Trophoblast cell (in vitro differentiated cells and primary cell): ENCODE measurements at regions not wholly inside any gene's neighbourhood (a gene's known extent, or its start where the extent isn't known, plus 50 kb on each side); places are given as distances from the start of the nearest gene placed in this dataset.

Experiments used
- DNase-seq, 2 donors: peaks; one replicate each; pipeline ENCODE4 v3.0.0-alpha.2; 2016
- H2AFZ ChIP-seq: 2 replicates; pipeline ENCODE4 v1.6.1; 2013; ENCODE audit warnings: low read length, moderate library complexity, mild to moderate bottlenecking; ENCODE audit not compliant: insufficient read depth, poor library complexity
- H2AK5ac ChIP-seq: 2 replicates; pipeline ENCODE4 v1.6.1; 2013; ENCODE audit warnings: mild to moderate bottlenecking, low read length
- H2BK120ac ChIP-seq: 2 replicates; pipeline ENCODE4 v1.6.1; 2013; ENCODE audit warnings: low read length, mild to moderate bottlenecking, moderate library complexity; ENCODE audit not compliant: insufficient read depth, poor library complexity
- H2BK12ac ChIP-seq: 2 replicates; pipeline ENCODE4 v1.6.1; 2013; ENCODE audit warnings: mild to moderate bottlenecking, low read length, moderate library complexity
- H2BK5ac ChIP-seq: 2 replicates; pipeline ENCODE4 v1.6.1; 2013; ENCODE audit warnings: low read length, low read depth, moderate library complexity, mild to moderate bottlenecking; ENCODE audit not compliant: poor library complexity
- H3K14ac ChIP-seq: 2 replicates; pipeline ENCODE4 v1.6.1; 2013; ENCODE audit warnings: mild to moderate bottlenecking, low read length
- H3K18ac ChIP-seq: 2 replicates; pipeline ENCODE4 v1.6.1; 2013; ENCODE audit warnings: mild to moderate bottlenecking, low read length
- H3K23ac ChIP-seq: 2 replicates; pipeline ENCODE4 v1.6.1; 2013; ENCODE audit warnings: low read length
- H3K27ac ChIP-seq: 2 replicates; pipeline ENCODE4 v1.5.1; 2013; ENCODE audit warnings: low read depth, mild to moderate bottlenecking, inconsistent platforms, low read length, moderate library complexity
- H3K27me3 ChIP-seq: 2 replicates; pipeline ENCODE4 v1.6.1; 2013; ENCODE audit warnings: inconsistent platforms, mild to moderate bottlenecking, low read length, moderate library complexity; ENCODE audit not compliant: insufficient read depth
- H3K36me3 ChIP-seq, 2 experiments: 1 replicate in 1 of 2; 2 replicates in 1 of 2; pipeline ENCODE4 v1.6.1; 2013; ENCODE audit warnings: low read length in 2 of 2, mild to moderate bottlenecking in 2 of 2, moderate library complexity in 1 of 2; ENCODE audit not compliant: insufficient read depth in 2 of 2, control insufficient read depth in 1 of 2
- H3K4ac ChIP-seq: 2 replicates; pipeline ENCODE4 v1.6.1; 2013; ENCODE audit warnings: low read depth, mild to moderate bottlenecking, low read length, moderate library complexity
- H3K4me1 ChIP-seq, 2 experiments: 1 replicate in 1 of 2; 2 replicates in 1 of 2; pipeline ENCODE4 v1.6.1; 2013; ENCODE audit warnings: low read length in 2 of 2, mild to moderate bottlenecking in 2 of 2, moderate library complexity in 1 of 2; ENCODE audit not compliant: insufficient read depth in 2 of 2, control insufficient read depth in 1 of 2
- H3K4me2 ChIP-seq: 2 replicates; pipeline ENCODE4 v1.6.1; 2013; ENCODE audit warnings: inconsistent platforms, mild to moderate bottlenecking, low read length, moderate library complexity
- H3K4me3 ChIP-seq: 2 replicates; pipeline ENCODE4 v1.5.1; 2013; ENCODE audit warnings: mild to moderate bottlenecking, low read depth, low read length, inconsistent platforms
- H3K79me1 ChIP-seq: one replicate; pipeline ENCODE4 v1.6.1; 2013; ENCODE audit warnings: low read length
- H3K79me2 ChIP-seq: 2 replicates; pipeline ENCODE4 v1.6.1; 2013; ENCODE audit warnings: low read length, mild to moderate bottlenecking; ENCODE audit not compliant: control insufficient read depth, insufficient read depth, poor library complexity
- H3K9ac ChIP-seq: 2 replicates; pipeline ENCODE4 v1.6.1; 2013; ENCODE audit warnings: mild to moderate bottlenecking, low read length
- H3K9me3 ChIP-seq: 2 replicates; pipeline ENCODE4 v1.6.1; 2013; ENCODE audit warnings: low read depth, mild to moderate bottlenecking, control low read depth, inconsistent platforms, low read length; ENCODE audit not compliant: insufficient read depth
- H4K12ac ChIP-seq: 2 replicates; pipeline ENCODE4 v1.6.1; 2013; ENCODE audit warnings: low read depth, mild to moderate bottlenecking, low read length, moderate library complexity
- H4K8ac ChIP-seq: 2 replicates; pipeline ENCODE4 v1.6.1; 2013; ENCODE audit warnings: low read depth, mild to moderate bottlenecking, low read length, moderate library complexity
- H4K91ac ChIP-seq: one replicate; pipeline ENCODE4 v1.6.1; 2013; ENCODE audit warnings: low read depth, mild to moderate bottlenecking, low read length, moderate library complexity
- WGBS: extraction: QIAGEN DNeasy Blood & Tissue Kit; methylation state at CpG from one replicate; pipeline ENCODE4 v1.1.7; 2013; ENCODE audit warnings: missing lambda C conversion rate; ENCODE audit not compliant: insufficient read length, insufficient coverage; ENCODE audit errors: extremely low coverage; 5-methylcytosine and 5-hydroxymethylcytosine counted together

- Histone ChIP-seq H3K4me1 (peaks cover 0 to 1% of the 10 kb centered on the region in 2 experiments), H2AFZ (no peak overlapping the region), H4K12ac (no peak overlapping the region), H3K79me1 (no peaks in the 10 kb centered on the region), H2BK120ac (no peak overlapping the region), H3K9ac (no peak overlapping the region), H2BK12ac (no peak overlapping the region), H3K18ac (no peak overlapping the region), H4K8ac (no peak overlapping the region), H3K4ac (no peak overlapping the region), H2AK5ac (no peak overlapping the region), H3K79me2 (no peaks in the 10 kb centered on the region), H3K23ac (no peak overlapping the region), H3K27ac (no peak overlapping the region), H3K9me3 (no peaks in the 10 kb centered on the region), H2BK5ac (no peak overlapping the region), H3K4me2 (no peak overlapping the region), H3K4me3 (no peak overlapping the region), H3K27me3 (no peaks in the 10 kb centered on the region), H3K36me3 (no peaks in the 10 kb centered on the region), H3K14ac (no peak overlapping the region), H4K91ac (peak overlapping the region; percentile 51)
- DNase-seq: peak in 1 of 2 donors; percentile 44
- WGBS: no CpG with 5 or more reads among the region's 1 CpG
These were observed 672.8 kb downstream of the LMO4 start for GRCh38 chr1:88001460-88001859.

GRCh38 chr1:88003255-88003654, 674.6 kb downstream of the LMO4 start:
- H3K4me1 ChIP-seq: peaks cover 0 to 1% of the 10 kb centered on the region in 2 experiments
- H3K79me1 ChIP-seq: no peaks in the 10 kb centered on the region
- H2BK120ac ChIP-seq: no peak overlapping the region
- H3K36me3 ChIP-seq: no peaks in the 10 kb centered on the region
- no peak overlapping the region for H3K4ac ChIP-seq
- no peak overlapping the region for H3K9ac ChIP-seq
- no peaks in the 10 kb centered on the region for H3K79me2 ChIP-seq
- H3K14ac ChIP-seq: no peak overlapping the region
- H4K12ac ChIP-seq: no peak overlapping the region
- H2BK5ac ChIP-seq: no peak overlapping the region
- no peak overlapping the region for H2AK5ac ChIP-seq
- no peak overlapping the region for H3K23ac ChIP-seq
- H4K91ac ChIP-seq: no peak overlapping the region
- no CpG with 5 or more reads among the region's 2 CpGs for WGBS
- H3K27ac ChIP-seq: no peak overlapping the region
- H3K4me3 ChIP-seq: no peak overlapping the region
- H2AFZ ChIP-seq: no peak overlapping the region
- DNase-seq: no peak
- H3K18ac ChIP-seq: no peak overlapping the region
- H3K9me3 ChIP-seq: no peaks in the 10 kb centered on the region
- H3K4me2 ChIP-seq: no peak overlapping the region
- no peak overlapping the region for H2BK12ac ChIP-seq
- no peak overlapping the region for H4K8ac ChIP-seq
- no peaks in the 10 kb centered on the region for H3K27me3 ChIP-seq

- H3K9me3 ChIP-seq: no peaks in the 10 kb centered on the region
- no peak overlapping the region for H3K4me3 ChIP-seq
- H4K91ac ChIP-seq: no peak overlapping the region
- H4K12ac ChIP-seq: no peak overlapping the region
- H3K79me1 ChIP-seq: no peaks in the 10 kb centered on the region
- no peaks in the 10 kb centered on the region for H3K4me1 ChIP-seq
- H2AK5ac ChIP-seq: no peak overlapping the region
- no peak overlapping the region for H3K18ac ChIP-seq
- H4K8ac ChIP-seq: no peak overlapping the region
- no peak overlapping the region for H3K27ac ChIP-seq
- H2BK5ac ChIP-seq: no peak overlapping the region
- WGBS: no CpG with 5 or more reads among the region's 1 CpG
- no peak overlapping the region for H2BK120ac ChIP-seq
- H2AFZ ChIP-seq: no peak overlapping the region
- no peak overlapping the region for H3K9ac ChIP-seq
- no peak overlapping the region for H3K4ac ChIP-seq
- H3K27me3 ChIP-seq: no peaks in the 10 kb centered on the region
- H3K14ac ChIP-seq: no peak overlapping the region
- H3K23ac ChIP-seq: no peak overlapping the region
- no peak overlapping the region for H2BK12ac ChIP-seq
- no peaks in the 10 kb centered on the region for H3K36me3 ChIP-seq
- H3K79me2 ChIP-seq: no peaks in the 10 kb centered on the region
- no peak for DNase-seq
- H3K4me2 ChIP-seq: no peak overlapping the region
These were observed 674.2 kb upstream of the PKN2 start for GRCh38 chr1:88009916-88010315.

- no peak for DNase-seq
- no peak overlapping the region for H4K12ac ChIP-seq
- no peak overlapping the region for H3K9ac ChIP-seq
- H3K14ac ChIP-seq: no peak overlapping the region
- no peak overlapping the region for H2BK5ac ChIP-seq
- no peak overlapping the region for H3K23ac ChIP-seq
- H3K79me1 ChIP-seq: no peaks in the 10 kb centered on the region
- no peak overlapping the region for H3K27ac ChIP-seq
- H3K4ac ChIP-seq: no peak overlapping the region
- no peak overlapping the region for H3K4me2 ChIP-seq
- no peak overlapping the region for H3K18ac ChIP-seq
- H3K27me3 ChIP-seq: no peaks in the 10 kb centered on the region
- H3K9me3 ChIP-seq: no peaks in the 10 kb centered on the region
- H2BK120ac ChIP-seq: no peak overlapping the region
- H2AK5ac ChIP-seq: no peak overlapping the region
- no peak overlapping the region for H3K4me3 ChIP-seq
- H3K36me3 ChIP-seq: no peaks in the 10 kb centered on the region
- H2AFZ ChIP-seq: no peak overlapping the region
- no peaks in the 10 kb centered on the region for H3K79me2 ChIP-seq
- H3K4me1 ChIP-seq: no peaks in the 10 kb centered on the region
- H4K91ac ChIP-seq: no peak overlapping the region
- H2BK12ac ChIP-seq: no peak overlapping the region
- no peak overlapping the region for H4K8ac ChIP-seq
These were observed 670.6 kb upstream of the PKN2 start for GRCh38 chr1:88013485-88013884.
